ENCODE measurements at regions not wholly inside any gene's neighbourhood (a gene's known extent, or its start where the extent isn't known, plus 50 kb on each side); places are given as distances from the start of the nearest gene placed in this dataset.

DNA sequence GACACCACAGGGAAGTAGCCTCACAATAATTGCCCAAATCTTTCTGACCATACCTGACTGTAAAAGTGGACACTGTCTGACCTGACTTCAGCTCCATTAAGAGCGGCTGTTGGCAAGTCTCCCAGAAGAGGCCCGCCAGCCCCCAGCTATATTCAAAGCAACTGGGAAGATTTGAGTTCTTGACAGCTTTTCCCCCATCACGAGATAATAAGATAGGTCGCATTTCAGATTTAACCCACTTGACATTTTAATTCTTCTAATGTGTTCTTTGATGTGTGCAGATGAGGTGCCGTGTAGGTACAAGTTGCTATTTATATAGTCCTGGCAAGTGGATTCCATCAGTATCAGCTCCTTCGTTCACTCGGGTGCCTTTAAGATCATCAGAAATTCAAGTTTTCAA lies 345.7 kb downstream of the DRD1 start:
- DNase-seq = no peak

DNA sequence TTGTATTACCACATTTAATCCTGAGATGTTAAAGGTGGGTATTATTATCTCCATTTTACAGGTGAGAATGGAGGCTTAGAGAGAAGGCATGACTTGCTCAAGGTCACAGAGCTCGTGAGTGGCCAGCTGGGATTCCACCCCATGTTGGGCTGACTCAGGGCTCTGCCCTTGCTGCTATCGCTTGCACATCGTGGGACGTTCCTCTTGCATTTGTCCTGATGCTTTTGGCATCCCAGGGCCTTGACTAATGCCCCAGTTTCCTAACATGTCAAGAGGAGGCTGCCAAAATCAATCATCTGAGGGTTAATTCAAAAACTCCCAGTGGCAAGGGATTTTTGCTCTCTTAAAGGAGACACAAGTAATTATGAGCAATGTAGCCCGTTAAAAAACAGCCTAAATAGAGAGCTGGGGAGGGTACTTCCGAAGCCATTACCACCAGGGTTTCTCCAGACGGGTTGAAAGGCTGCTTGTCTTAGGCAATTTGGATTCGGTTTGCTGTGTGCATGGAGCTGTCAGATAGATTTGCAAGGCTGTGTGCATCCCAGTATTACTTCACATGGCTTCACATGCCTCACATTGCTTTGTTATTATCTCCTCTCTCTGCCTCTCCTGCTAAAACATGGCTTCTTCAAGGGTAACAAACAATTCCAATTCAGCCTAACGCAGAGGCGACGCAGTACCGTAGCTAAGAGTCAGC lies 347.4 kb downstream of the DRD1 start:
- no peak for DNase-seq

DNA sequence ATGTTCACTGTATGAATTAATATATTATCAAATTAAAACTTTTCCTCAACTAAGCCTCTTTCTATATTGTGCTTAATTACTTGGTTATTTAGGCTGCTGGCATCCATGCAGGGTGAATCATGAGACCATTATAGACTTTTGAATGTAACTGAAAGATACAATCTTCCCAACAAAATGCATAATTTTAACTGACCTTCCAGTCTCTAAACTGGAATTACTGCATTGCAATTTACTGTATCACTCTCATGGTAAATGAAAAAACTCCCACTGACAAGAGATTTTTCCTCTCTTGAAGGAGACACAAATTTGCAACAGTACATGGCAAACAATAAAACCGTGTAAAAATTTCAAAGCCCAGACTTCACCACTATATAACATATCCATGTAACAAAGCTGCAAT lies 349.5 kb downstream of the DRD1 start:
- DNase-seq = no peak

DNA sequence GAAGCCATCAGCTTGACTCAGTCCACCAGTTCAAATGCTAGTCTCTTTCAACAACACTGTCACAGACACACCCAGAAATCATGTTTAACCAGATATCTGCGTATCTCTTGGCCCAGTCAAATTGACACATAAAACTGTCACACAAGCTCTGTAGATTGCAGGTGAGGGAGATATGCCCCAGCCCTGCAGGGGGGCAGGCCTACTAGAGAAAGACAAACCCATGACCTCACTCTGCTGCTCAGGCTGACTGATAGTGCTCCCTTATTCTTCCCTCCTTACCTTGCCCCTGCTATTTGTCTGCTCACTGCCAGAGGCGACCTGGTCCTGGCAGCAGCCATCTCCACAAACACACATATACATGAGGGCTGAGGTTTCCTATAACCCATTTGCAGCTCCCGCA lies 351.3 kb downstream of the DRD1 start:
- DNase-seq = no peak

DNA sequence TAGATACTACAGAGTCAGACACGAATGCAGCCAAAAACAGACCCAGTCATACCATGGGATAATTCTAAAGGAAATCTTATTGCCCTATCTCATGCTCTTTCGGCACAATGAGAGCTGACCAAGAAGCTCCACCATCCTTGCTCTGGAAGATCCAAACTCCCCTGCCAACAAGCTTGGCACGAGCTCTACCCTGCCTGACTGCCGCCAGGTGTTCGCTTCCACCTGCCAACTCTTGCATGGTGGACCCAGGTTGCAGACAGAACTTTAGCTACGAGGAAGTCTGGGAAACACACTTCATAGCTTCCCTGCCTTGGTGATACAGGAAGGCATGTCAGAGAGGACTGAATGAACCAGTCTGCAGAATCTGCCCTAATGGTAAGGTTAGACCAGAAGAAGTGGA lies 355.0 kb downstream of the DRD1 start:
- no peak for DNase-seq

DNA sequence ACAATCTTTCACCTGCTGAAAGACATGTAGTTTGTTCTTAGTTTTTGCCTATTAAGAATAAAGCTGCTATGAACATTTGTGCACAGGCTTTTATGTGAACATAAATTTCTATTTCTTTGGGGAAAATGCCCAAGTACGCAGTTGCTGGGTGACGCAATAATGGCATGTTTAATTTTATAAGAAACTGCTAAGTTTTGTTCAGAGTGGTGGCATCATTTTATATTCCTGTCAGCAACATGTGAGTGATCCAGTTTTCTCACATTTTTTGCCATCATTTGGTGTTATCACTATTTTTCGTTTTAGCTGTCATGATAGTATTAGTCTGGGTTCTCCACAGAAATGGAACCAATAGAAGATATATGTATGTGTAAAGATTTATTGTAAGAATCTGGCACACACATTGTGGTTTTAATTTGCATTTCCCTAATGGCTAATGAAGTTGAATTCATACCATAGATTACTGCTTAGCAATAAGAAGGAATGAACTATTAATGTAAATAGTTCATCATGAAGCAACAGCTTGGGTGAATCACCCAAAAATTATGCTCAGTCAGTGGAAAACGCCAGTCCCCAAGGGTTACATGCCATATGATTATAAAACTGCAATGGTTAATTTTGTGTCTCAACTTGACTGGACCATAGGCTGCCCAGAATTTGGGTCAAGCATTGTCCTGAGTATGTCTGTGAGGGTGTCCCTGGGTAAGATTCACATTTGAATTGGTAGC lies 358.6 kb downstream of the MSX2 start:
- no peak for DNase-seq

DNA sequence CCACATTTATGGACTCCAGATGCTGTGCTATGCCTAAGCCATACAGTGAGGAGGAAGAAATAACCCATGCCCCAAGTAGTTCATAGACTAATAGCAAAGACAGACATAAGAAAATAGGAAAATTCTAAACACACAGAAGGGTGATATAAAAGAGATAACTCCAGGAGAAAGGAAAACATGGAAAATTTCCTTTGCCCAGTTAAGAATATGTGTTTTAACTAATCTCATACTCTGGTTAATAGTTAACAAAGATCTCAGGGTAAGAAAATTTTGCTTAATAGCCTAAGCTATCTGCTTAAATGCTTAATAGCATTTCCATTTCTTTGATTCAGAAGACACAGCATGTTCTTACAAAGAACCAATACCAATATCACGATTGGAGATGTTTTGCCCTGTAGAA lies 358.0 kb downstream of the MSX2 start:
- DNase-seq = no peak

DNA sequence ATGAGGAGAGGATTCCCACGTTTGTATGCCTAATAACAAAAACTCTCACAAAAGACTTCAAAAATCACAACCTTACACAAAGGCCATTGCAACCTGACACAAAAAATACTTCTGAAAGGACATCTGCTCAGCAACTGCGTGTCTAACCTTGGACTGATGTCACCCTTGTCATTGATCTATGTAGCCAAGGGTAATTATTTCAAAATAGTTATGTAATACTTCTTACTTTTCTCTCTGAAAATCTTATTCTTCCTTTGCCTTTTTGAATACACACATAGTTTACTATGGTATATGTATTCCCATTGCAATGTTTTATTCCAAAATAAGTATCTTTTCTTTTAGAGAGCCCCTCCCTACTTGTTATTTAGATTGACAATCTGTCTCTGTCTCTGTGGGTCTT lies 355.3 kb downstream of the MSX2 start:
- DNase-seq = no peak

DNA sequence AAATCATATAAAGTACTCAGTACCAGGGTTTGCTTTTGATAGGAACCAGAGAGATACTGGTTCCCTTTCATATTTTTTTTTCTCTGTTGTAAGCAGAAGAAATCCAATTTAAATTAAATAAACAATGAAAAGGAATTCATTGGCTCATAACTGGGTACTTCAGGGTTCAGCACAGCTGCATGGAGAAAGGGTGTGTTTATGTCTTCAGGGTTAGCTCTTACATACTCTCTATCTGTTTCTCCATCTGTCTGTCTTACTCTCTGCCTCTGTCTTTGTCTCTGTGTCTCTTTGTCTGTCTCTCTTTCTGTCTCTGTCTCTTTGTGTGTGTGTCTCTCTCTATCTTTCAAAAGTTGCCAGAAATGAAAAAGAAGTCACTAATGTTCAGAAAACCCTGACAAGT lies 345.9 kb downstream of the MSX2 start:
- no peak for DNase-seq

DNA sequence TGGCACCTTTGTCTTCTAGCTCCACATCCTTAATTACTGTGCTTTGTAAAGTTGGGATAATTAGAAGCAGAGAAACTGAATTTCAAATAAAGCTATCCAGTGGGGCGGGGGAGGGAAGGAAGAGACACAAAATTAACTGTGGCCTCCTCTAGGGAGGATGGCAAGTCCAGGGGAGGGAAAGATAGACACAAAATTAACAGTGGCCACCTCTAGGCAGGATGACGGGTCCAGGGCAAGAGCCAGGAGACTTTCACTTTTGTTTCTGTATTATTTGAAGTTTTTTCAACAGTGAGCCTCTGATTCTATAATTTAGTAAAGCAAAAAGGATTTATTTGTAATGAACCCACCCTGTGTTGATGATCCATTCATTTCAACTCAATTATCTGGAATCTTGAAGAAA lies 335.9 kb downstream of the MSX2 start:
- DNase-seq = no peak

DNA sequence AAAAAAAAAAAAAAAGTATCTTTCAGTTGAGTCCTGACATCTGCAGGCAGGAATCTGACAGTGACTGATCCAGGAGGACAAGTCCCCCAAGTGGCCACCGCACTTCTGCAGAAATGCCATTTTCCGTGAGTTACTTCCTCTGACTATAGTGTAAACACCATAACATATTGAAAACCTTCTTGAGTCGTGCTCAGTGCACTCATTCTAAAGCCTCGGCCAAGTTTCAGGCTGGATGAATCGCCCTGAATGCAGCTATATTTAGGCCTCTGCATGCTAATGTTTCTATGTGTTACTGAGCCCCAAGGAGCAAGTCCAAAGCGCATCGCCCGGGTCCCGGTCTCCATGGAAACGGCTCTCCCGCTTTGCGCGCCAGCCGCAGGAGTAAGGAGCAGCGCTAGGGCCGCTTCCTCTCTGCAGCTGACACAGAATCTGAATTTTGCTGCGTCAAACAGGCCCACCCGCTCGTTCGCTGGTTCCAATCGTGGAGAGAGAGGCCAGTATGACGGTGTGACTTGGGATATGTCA lies 335.4 kb downstream of the MSX2 start:
- peak; percentile 63 for DNase-seq

DNA sequence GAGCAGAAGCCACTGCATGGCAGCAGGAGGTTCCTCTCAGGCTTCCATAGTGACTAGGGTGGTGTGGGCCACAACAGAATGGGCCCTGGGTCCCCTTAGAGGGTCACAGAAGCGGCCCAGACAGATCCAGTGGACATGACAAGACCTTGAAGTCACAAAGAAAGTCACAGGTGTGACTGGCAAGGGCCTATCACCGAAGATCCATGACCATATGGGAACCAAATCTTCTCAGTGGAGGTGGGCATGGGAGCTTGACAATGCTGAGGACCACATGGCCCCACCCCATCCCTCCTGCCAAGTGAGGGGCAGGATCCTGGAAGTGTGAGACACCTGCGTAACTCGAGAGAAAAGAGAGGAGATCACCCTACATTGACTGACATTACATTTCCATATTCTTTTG lies 332.4 kb downstream of the MSX2 start:
- no peak for DNase-seq

DNA sequence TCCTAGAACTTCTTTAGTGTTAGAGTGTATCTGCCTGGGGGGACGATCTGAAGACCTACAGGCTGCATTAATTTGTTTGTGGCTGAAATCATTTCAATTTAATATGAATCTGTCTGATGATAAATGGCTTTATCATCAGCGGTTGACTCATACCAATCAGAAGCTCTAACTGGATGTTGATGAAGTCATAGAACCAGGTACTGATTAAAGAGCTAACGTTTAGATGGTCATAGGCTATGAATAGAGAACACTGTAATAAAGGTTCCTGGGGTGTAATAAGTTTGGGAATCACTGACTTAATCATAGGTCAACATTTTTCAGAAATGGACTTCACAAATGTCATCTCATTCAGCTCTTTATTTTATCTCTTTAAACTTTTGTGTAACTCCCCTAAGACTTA lies 329.9 kb downstream of the MSX2 start:
- DNase-seq = no peak

DNA sequence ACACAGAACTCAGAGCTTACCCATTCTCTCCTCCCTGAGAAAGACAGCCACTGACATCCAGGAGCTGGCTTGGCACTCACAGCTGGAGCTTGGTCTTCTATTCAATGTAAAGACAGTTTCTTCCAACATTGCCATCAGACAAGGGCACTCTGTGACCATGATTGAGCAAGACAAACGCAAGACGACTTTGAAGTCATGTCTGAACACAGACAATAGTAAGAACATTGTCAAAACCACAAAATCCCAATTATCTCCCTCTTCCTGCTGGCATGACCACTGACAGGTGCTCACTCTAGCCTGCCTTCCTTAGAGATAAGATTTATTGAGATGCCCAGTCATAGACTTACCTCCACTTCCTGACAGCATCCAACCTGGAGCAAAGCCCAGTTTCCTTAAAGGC lies 328.0 kb downstream of the MSX2 start:
- no peak for DNase-seq

DNA sequence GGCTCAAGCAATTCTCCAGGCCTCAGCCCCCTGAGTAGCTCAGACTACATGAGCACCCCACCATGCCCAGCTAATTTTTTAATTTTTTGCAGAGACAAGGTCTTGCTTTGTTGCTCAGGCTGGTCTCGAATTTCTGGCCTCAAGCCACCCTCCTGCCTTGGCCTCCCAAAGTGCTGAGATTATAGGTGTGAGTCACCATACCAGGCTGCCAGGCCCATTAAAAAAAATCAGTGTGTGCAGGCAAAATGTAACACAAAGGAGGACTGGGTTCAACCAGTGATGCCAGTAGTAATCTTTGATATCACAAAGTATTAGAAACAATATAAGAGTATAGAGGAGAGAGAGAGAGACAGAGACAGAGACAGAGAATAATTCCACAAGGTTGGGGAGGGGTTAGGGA lies 322.7 kb downstream of the MSX2 start:
- DNase-seq = no peak

DNA sequence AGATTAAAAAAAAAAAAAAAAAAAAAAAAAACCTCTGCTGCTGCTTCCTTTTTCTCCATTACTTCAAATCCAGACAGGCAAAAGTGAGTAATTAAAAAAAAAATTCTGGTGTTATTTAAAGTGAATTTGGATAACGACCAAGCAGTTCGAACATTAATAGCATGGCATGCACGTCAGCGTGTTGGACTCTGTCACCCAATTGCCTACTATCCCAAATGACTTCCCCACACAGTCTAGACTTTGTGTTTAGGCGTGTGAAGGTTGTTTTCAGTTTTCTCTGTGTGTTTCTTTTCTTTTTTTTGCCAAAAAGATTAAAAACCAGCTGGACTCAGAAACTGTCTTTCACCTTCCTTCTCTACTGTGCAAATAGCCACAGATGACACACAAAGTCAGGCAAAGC lies 321.4 kb downstream of the MSX2 start:
- DNase-seq = no peak

DNA sequence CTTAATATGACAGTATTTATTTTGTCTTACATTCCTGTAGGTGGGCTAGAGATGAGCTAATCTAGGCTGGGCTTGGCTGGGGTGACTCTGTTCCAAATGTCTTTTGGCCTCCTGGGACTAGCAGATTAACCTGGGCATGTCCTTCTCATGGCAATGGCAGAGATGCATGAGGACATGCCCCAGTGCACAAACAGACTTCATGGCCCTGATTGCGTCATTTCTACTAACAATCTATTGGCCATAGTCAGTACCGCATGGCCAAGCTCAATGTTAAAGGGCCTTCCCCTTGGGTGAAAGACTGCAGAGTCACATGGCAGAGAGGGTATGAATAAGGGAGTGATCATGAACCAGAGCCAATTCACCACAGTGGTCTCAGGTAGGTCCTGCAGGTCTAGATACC lies 313.4 kb downstream of the MSX2 start:
- DNase-seq = no peak

DNA sequence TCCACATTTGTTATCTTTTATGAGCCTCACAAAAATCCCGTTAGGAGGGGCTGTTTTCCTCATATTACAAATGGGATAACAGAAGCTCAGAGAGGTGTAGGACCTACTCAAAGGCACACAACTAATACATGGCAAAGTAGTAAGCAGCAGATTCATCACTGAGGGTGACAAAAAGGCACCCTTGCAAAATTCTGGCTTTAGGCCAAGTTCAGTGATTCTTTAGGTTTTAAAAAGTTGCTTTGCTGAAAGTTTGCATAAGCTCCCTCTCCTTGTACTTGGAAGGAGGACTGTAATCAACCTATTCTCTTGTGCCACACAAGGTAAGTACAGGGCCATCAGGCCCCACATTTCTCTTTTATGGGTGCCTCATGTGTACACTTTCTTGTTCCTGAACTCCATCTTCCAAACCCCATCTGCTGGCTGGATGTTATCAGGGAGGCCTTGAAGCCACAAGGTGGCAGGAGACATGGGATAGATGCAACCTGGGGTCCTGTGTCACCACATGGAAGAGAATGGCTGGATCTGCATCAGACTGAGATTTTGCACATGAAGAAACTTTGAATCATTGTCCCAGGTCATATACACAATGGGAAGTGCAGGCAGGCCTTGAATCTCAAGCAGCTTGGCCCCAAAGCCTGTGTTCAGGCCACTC lies 311.6 kb downstream of the MSX2 start:
- no peak for DNase-seq

DNA sequence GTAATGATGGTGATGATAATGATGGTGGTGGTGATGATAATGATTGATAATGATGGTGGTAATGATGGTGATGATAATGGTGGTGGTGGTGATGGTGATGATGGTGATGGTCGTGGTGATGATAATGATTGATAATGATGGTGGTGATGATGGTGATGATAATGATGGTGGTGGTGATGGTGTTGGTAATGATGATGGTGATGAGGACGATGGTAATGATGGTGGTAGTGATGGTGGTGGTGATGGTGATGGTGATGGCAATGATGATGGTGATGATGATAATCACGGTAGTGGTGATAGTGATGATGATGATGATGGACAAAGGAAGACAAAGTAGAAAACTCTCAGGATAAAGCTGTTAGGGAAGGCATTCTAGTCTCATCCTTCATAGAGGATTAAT lies 310.5 kb downstream of the MSX2 start:
- no peak for DNase-seq

DNA sequence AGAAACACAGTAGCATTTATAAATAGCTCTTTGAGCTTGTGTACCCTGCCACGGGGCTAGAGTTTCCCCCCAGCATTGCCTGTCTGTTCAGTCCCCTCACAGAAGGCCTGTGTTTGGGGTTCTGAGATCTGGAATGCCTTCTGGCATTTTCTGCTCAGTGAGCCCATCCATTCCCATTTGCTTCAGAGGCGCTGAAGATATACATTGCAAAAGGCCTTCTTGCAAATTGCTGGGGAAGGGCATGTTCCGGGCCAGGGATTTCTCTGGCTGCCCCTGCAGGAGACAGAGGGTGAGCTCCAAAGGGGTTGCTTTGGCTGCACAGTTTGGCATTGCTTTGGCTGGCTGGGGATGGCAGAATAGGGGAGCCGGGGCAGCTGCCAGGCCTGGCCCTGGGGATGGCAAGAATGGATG lies 308.4 kb downstream of the MSX2 start:
- no peak for DNase-seq

DNA sequence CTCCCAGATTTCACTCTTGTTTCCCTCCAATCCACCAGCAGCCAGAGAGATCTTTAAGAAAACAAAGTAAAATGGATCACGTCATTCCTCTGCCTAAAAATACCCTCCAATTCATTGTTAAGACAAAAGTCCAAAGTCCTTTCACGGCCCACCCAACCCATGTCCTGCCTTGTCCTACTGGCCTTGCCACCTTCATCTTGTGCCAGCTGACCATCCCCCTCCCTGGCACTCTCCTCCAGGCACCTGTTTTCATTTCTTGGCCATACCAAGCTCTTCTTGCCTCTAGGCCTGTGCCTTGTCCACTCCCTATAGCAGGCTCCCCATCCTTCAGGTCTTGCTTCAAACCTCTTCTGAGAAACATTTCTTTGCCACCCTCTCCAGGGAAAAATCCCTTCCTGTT lies 307.6 kb downstream of the MSX2 start:
- DNase-seq = no peak

DNA sequence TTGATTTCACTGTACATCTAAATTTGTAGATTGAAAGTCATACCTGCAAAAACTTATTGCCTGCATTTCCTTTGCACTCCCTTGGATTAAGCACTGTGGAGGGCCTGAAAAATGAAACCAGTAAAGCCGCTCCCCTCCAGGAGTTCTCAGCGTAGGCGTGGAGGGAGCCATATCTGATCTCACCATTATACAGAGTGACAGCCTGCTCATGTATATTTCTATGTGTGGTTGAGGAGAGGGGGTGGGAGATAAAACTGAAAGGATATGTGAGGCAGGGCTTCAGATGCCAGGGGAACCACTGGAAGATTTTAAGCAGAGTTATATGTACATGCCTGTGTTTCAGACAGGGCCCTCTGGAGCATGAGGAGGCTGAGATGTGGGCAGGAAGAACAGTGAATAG lies 303.0 kb downstream of the MSX2 start:
- no peak for DNase-seq

DNA sequence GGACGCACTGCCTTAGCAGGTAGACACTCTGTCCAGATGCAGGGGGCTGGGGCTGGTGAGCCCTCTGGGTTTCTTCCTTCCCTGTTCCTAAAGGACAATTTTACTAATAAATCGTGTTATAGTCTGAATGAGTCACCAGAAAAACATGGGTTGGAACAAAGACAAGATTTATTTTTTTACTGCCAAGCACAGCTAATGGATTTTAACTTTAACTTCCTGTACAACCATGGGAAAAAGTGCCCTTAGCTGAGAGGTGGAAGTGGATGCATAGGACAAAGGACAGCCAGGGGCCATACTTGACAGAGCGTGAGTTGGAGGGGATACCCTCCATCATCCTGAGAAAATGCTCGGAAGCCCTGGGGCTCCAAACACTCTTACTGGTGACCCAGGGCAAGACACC lies 300.7 kb downstream of the MSX2 start:
- no peak for DNase-seq
